ENCODE measurements at regions not wholly inside any gene's neighbourhood (a gene's known extent, or its start where the extent isn't known, plus 50 kb on each side); places are given as distances from the start of the nearest gene placed in this dataset.

DNA sequence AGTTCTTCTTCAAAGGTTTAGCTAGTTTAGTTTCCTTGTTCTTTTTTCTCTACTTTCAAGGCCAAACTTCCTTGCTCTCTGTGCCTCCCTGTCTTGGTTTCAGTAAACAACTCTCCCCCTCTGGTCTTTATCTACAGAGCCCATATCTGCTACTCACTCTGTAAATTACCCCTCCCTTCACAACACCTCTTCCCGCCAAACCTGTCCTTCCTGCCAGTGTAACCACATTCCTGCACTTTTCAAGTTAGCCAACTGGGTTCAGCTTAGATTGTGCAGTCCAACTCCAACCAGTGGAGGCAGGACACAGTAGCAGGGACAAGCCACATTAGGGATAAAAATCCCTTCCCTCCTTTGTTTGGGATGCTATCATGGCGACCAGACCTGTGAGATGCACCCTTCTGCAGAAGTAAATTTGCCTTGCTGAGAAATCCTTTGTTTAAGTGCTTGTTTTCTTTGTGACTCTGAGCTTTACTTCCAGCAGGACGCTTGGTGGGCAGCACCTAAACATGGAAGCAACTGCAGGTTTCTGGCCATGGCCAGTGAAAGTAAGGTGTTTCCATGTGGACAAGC lies 706.0 kb downstream of the KCNJ3 start:
- no peak for DNase-seq (ENCODE audit: low spot score)

DNA sequence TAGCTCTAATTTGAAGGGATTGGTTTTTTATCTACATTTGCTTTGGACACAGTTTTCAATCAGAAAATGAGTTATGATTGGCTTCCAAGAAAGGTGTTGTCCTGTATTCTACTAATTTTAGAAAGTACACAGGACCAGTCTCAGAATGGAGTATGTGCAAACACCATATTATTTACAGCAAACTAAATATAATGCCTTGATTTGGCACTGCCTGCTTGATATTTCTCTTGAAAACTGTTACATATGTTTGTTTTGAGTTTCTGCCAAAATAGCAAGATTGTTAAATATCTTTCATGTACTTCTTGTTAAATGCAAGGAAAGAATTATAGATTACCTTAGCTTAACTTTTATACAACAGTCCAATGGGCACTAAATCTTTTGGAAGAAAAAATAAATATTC lies 694.9 kb downstream of the KCNJ3 start:
- DNase-seq (ENCODE audit: low spot score) = no peak

- no peak for DNase-seq (ENCODE audit: low spot score)
Measured at GRCh38 chr2:155391613-155392130, 693.2 kb downstream of the KCNJ3 start.

- no peak for DNase-seq (ENCODE audit: low spot score)
Measured at GRCh38 chr2:155389224-155389623, 690.7 kb downstream of the KCNJ3 start.

- DNase-seq (ENCODE audit: low spot score) = no peak
Measured at GRCh38 chr2:155384555-155385123, 686.1 kb downstream of the KCNJ3 start.

- no peak for DNase-seq (ENCODE audit: low spot score)
Measured at GRCh38 chr2:155382776-155383175, 684.3 kb downstream of the KCNJ3 start.

- DNase-seq (ENCODE audit: low spot score) = no peak
Measured at GRCh38 chr2:155381436-155381835, 682.9 kb downstream of the KCNJ3 start.

GRCh38 chr2:155379494-155379893 lies 681.0 kb downstream of the KCNJ3 start:
- no peak for DNase-seq (ENCODE audit: low spot score)

- DNase-seq (ENCODE audit: low spot score) = no peak
Measured at GRCh38 chr2:155377931-155378444, 679.5 kb downstream of the KCNJ3 start.

GRCh38 chr2:155377266-155377680 lies 678.8 kb downstream of the KCNJ3 start:
- DNase-seq (ENCODE audit: low spot score) = no peak

DNA sequence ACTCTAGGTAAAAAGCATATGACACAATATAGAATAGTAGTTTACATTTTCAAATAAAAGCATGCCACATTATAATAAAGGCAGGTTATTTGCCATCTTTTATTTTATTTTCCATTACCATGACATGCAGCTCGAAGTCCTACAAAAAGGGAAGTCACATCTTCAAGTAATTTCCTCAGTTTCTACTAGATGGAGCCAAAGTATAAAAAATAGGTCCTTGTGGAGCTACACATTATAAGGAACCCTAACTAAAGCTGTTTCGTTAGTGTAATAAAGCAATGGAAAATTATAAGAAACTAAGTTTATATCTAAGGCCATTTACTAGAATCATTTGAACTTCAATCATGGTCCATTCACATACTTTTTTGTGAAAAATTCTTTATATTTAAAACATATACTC lies 674.5 kb downstream of the KCNJ3 start:
- DNase-seq (ENCODE audit: low spot score) = no peak

DNA sequence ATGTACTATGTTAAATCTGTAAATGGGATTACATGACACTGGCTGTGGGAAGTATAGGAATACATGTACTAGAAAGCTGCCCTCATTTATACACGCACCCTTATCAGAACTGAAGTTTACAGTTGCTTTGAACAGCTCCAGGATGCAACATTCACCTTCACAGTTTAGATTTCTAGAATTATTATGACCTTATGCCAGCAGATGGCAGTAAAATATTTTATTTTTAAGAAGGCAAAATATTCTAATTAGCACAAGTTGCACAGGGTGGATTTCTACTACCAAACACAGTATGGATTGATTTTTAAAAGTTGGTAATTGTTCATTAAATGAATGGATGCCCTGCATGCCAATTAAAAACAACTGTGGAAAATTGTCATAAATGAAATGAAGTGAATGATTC lies 670.4 kb downstream of the KCNJ3 start:
- DNase-seq (ENCODE audit: low spot score) = no peak

- DNase-seq (ENCODE audit: low spot score) = no peak
Measured at GRCh38 chr2:155364766-155365165, 666.3 kb downstream of the KCNJ3 start.

DNA sequence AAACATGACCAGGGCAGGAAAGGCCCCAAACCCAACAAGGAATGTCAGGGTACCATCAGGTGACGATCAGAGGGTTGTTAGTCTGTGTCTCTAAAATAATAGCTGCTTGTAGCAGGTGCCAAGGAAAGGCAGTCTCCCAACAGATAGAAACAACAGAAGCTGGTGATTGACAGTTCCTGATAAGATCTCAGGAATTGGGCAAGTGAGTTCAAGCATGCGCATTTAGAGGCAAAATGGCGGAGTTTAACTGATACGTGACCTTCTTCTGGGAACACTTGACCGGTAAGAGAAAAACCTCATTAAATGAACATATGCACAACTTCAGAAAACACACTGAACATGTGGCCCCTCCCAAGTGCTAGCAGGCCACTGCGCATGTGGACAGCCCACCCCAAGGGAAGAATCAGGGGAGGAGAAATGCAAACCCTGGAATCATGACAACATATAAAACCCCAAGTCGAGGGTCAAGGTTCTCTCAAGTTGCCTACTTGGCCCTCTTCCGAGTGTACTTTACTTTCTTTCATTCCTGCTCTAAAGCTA lies 664.9 kb downstream of the KCNJ3 start:
- DNase-seq (ENCODE audit: low spot score) = no peak

DNA sequence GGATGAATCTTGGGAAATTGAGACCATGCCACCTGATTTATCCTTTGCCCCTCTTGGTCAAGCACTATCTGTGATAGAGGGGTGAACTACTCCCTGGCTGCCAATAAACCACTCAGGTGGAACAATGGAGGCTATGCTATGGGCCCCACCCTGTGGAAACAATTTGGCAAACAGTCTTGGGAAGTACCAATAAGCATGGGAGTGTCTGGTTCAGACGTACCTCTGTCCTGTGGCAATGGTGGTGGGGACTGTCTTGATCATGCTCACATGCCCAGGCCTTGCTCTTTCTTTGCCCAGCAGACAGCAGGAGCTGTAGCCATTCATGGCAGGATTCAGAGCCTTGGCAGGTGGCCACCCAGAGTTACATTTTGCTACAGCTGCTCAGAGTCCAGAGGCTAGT lies 658.7 kb downstream of the KCNJ3 start:
- DNase-seq (ENCODE audit: low spot score) = no peak

GRCh38 chr2:155356250-155356649 lies 657.8 kb downstream of the KCNJ3 start:
- DNase-seq (ENCODE audit: low spot score) = no peak

DNA sequence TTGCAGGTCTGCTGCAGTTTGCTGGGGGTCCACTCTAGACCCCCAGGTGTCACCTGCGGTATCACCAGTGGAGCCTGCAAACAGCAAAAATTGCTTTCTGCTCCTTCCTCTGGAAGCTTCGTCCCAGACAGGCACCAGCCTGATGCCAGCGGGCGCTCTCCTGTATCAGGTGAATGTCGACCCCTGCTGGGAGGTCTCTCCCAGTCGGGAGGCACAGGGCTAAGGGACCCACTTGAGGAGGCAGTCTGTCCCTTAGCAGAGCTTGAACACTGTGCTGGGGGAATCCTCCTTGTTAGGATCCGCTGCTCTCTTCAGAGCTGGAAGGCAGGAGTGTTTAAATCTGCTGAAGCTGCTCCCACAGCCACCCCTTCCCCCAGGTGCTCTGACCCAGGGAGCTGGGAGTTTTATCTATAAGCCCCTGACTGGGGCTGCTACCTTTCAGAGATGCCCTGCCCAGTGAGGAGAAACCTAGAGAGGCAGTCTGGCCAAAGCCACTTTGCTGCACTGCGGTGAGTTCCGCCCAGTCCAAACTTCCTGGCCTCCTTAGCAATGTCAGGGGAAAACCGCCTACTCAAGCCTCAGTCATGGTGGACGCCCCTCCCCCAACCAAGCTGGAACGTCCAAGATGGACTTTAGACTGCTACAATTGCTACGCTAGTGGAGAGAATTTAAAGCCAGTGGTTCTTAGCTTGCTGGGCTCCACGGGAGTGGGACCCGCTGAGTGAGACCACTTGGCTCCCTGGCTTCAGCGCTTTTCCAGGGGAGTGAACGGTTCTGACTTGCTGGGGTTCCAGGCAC lies 652.5 kb downstream of the KCNJ3 start:
- DNase-seq (ENCODE audit: low spot score) = no peak

DNA sequence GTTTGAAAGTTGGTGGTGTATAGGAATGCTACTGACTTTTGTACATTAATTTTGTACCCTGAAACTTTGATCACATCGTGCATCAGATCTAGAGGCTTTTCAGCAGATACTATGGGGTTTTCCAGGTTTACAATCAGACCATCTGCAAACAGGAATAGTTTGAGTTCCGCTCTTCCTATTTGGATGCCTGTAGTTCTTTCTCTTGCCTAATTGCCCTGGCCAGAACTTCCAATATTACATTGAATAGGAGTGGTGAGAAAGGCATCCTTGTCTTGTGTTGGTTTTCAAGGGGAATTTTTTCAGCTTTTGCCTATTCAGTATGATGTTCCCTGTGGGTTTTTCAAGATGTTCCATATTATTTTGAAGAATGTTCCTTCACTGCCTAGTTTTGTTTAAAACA lies 633.5 kb downstream of the KCNJ3 start:
- no peak for DNase-seq (ENCODE audit: low spot score)

- no peak for DNase-seq (ENCODE audit: low spot score)
Measured at GRCh38 chr2:155320236-155320635, 621.7 kb downstream of the KCNJ3 start.

DNA sequence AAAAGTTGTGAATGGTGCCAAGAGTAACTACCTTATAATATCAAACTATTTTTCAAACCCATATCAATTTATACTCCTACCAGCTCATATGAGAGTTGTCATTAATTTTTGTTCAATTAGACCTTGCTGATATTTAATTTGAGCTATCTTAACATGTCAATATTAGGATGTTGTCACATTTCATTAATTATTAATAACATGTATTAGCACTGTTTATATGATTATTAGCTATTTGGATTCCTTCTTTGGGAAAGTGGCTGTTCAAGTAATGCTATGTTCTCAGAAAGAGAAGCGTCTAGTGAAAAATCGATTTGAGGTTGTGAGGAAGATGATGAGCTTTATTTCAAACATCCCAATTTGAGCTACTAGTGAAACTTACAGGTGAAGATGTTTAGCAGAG lies 620.2 kb downstream of the KCNJ3 start:
- no peak for DNase-seq (ENCODE audit: low spot score)

DNA sequence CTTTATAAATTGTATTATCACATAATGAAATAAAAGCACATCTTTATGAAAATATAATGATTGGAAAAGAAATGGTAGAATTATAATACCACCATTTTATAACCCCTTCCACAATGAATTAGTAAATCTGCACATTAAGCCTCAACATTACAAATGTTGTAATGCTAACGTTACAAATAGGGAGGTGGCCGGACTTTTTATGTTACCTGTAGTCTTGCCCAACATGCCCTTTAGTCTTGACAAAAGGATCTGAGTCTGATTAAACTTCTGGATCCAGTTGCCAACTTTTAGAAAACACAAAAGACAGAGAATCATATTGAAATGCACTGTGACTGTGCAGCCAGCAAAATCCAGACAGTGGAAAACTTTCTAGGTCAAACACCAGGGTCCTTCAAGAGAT lies 617.3 kb downstream of the KCNJ3 start:
- no peak for DNase-seq (ENCODE audit: low spot score)

DNA sequence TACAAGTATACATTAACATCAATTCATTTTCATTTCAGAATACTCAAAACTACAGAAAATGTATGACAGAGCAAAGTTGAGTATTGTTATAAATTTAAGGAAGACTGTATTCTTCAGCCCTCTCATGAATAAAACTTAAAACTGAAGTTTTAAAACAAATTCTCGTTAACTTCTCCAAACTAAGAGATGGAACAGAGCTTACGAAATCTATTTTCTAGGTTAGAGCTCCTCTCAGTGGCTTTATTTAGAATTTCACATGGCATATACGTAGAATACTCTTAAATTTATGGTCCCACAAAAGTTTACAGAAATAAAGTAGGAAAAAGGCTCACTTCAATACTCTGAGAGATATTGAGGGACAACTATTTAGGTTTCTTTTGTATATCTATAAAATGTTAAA lies 612.1 kb downstream of the KCNJ3 start:
- no peak for DNase-seq (ENCODE audit: low spot score)

DNA sequence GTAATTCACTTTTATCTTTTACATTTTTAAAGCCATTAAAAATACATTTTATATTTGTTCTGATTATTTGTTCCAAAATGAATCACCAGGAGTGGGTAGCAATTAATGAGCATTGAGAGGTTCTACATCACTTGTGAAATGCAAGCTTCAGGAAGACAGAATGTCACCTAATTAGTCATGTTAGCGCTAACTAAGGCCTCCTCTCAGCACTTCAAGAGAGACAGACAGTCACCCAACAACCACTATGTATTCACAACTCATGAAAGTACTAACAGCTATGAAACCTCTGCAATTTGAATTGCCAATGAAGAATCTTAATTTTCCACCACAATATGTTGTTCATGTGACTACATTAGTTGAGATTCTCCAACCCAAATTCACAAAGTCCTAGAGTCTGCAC lies 611.0 kb downstream of the KCNJ3 start:
- no peak for DNase-seq (ENCODE audit: low spot score)
